IPS DF 4.7 (cell line): ENCODE measurements at regions not wholly inside any gene's neighbourhood (a gene's known extent, or its start where the extent isn't known, plus 50 kb on each side); places are given as distances from the start of the nearest gene placed in this dataset.

Experiments
- DNase-seq: peaks from one replicate; pipeline ENCODE4 v3.0.0-alpha.2; 2013; ENCODE audit warnings: low spot score; ENCODE audit errors: extremely low read depth

DNA sequence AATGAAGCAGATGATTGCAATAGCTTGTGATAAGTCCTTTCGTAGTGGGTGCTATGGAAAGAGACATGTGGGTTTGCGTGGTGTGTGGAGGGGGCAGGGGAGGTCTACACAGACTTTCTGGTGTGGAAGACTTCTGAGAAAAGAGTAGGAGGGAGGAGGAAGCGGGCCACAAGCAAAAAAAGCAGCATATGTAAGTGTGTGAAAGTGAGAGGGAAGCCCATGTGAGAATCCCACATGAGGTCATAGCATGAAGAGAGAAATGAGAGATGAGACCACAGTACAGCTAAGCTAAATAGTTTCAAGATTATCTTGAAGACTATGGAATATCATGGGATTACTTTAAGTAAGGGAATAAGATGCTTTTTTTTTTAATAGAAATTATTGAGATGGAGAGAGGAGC lies 2039.9 kb upstream of the TENM3 start:
- DNase-seq: no peak

- DNase-seq: no peak
Measured at GRCh38 chr4:180205276-180205675, 2037.9 kb upstream of the TENM3 start.

DNA sequence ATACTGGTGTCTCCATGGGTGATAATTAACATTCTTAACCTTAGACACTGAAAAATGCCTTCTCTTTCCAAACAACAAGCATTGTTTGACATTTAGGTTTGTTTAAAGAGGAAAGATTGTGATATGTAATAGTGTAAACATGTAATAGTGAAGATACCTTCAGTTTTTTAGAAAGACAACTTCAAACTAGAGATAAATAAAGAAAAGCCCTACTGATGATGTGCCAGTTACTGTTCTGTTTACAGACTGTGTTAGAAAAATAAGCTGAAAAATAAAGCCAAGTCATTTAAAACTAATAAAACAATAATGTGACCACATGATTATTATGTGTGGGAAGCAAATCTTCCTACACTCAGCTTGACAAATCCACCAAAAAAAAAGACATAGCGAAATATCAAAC lies 2035.3 kb upstream of the TENM3 start:
- no peak for DNase-seq

DNA sequence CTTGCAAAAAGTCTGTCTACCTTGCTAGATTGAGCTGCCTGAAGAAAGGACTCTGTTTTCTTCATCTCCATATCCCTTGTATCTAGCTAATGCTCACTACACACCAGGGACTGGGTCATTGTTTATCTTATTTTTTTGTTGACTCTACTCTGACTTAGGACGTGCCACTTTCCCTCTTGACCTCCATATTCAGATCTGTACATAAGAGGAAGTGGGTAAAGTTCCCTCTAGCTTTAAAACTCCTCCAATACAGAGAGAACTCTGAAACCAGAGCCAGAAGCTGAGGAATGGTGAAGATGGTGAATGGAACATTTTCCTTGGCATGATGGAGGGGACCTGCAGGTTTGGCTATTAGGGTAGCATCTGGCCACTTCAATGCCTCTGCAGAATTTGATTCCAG lies 2026.1 kb upstream of the TENM3 start:
- no peak for DNase-seq

DNA sequence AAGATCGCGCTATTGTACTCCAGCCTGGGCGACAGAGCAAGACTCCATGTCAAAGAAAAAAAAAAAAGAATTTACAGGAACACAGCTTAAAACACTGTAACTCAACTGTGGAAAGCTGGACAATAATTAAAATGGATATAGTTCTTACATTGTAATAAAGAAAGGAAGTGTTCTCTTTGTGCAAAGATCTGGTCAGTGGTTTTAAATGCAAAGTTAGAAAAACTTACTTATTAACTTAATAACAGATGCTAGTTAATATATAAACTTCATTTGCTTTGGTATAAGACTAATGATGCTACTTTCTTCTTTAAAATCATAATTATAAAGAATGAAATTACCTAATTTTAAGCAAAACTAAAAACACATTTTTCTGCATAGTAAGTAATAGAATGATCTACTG lies 2024.1 kb upstream of the TENM3 start:
- no peak for DNase-seq

- DNase-seq: no peak
Measured at GRCh38 chr4:180225977-180226376, 2017.2 kb upstream of the TENM3 start.

- DNase-seq: no peak
Measured at GRCh38 chr4:180234730-180235129, 2008.5 kb upstream of the TENM3 start.

DNA sequence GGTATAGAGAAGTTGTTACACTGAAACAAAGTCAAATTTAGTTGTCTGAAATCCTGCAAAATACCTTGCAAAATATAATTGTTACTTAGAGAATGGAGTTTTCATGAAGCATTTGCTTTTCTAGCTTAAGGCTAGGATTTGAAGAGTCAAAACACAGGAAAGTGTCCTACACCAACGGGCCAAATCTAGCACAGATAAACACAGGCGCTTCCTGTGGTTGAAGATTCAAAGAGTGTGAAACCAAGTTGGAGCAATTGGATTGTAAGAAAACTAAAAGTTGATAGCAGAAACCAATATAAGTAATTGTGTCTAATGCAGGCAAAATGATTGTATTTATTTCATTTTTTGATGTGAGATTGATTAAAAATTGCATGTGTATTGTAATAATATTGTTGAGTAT lies 2002.5 kb upstream of the TENM3 start:
- DNase-seq: no peak

DNA sequence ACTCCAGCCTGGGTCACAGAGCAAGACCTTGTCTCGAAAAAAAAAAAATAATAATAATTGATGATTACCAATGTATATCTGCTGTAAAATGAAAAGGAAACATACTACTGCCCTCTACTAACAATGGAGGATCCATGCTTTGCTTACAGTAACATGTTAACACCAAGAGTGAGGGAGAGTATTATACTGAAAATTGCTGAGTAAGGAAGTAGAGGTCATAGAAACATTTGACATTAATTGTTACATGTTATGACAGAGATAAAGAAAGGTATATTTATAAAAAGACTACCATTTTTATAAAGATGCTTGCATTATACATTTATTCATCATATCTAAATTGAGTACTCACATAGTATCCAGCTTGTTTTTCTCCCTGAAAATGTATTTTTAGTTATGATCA lies 1989.8 kb upstream of the TENM3 start:
- DNase-seq: no peak

DNA sequence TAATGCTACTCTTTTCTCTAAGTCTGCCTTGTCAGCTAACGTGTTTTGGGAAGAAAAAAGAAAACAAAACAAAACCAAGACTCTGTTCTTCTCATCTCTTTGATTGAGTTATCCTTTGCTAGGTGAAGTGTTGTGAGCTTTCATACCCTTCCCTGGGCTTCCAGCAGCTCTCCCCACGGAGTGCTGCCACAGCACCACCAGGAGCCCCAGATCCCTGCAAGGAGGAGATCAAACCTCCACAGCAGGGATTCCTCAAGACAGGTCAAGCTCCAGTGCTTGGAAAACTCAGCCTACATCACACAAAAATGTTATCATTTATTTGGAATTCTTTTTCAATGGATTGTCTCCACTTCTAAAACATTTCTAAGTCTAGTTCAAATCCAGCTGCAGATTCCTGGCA lies 1981.9 kb upstream of the TENM3 start:
- no peak for DNase-seq

- no peak for DNase-seq
Measured at GRCh38 chr4:180280076-180280475, 1963.1 kb upstream of the TENM3 start.

- DNase-seq: no peak
Measured at GRCh38 chr4:180280726-180281297, 1962.4 kb upstream of the TENM3 start.

DNA sequence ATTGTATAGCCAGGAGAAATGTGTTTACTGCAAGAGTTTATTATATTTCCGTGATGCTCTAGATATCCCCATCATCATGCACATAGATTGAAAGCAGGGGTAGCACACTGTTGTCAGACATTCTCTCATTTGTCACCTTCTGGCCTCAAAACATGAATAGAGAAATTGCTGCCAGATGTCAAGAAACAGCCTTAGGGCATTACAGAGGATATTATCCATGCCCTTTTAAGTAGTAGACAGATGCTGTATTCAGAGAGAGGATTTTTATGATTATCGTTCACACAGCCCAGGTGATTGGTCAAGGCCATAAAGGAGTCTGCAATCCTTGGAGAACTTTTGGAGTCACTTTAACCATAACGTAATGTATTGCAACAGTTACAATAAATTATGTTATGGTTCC lies 1961.5 kb upstream of the TENM3 start:
- DNase-seq: no peak

DNA sequence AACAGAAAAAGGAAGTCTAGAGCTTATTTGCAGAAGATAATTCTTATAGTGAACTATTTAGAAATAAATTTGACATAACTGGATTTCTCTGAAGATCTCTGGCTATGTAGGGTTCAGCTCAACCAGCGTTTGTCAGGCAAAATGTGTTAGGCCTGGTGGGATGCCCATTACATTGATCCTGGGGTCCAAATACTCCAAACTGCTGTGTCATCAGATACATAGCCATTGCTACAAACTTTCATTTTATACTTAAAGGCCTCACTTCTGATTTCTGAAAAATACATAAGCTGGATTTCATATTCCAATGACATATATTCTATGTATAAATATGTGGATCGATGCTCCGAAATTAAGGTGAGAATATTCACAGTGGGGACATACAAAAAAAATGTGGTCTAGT lies 1958.9 kb upstream of the TENM3 start:
- no peak for DNase-seq

- no peak for DNase-seq
Measured at GRCh38 chr4:180285796-180286195, 1957.4 kb upstream of the TENM3 start.

DNA sequence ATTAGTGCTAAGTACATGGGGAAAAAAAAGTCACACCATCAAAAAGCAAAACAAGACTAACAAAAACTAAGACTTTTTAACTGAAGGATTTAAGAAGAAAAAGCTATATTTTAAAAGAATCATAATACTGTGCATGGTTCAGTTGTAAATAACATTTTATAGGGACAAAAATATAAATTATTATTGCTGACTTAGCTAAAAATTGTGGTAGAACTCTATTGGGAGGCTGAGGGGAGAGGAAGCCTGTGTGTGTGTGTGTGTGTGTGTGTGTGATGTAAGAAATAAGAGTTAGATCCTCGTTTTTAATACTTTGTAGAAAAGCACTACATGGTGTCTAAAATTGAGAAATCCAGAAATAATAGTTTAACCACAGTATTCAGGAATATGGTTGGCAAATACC lies 1950.9 kb upstream of the TENM3 start:
- DNase-seq: no peak

DNA sequence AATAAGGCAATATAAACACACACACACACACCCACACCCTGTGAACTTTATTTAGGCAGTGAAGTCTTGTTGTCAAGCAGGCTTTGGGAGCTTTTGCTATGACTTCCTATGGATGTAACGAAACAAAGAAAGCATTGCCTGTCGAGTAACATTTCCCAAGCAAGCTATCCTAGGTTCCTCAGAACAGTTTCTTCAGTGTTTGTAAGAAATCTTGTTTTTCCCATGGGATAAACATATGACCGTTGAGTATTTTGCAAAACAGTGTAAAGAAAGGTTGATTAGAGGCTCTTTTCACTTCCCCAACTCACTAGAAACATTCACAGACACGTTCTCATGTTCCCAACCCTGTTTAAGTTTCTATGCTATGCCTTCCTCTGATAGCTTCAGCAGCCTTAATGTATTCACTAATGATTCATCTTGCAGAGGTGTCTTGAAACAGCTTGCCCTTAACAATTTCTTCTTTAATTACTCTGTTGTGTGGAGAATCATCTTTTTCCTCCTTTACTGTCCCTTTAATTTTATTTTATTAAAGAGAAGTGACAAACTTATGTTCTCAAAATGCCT lies 1947.1 kb upstream of the TENM3 start:
- DNase-seq: no peak

DNA sequence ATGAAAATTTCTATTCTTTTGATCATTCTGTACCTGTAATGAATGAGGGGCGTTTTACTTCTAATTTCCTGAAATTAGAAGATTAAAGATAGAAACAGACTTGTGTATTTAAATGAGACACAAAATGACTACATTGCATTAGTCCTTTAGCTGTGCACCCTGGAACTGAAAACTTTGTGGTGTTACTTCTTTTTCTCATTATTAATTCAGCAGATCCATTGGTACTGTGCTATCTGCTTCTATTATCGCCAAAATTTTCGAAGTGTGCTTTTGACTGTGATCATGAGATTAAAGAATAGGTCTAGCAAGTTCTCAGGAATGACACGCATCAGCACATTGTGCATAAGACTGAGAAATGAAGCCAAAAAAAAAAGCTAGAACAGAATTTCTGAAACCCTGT lies 1938.9 kb upstream of the TENM3 start:
- no peak for DNase-seq

DNA sequence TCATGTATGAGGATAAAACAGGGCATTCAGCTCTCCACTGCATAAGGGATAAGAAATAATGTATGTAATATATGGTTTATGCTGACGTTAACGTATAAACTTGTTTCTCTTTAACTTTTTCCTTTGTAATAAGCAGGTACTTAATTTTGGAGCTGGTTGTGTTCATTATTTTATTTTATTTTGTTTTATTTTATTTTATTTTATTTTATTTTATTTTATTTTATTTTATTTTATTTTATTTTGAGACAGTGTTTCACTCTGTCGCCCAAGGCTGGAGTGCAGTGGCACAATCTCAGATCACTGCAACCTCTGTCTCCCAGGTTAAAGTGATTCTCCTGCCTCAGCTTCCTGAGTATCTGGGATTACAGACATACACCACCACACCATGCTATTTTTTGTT lies 1932.6 kb upstream of the TENM3 start:
- no peak for DNase-seq

DNA sequence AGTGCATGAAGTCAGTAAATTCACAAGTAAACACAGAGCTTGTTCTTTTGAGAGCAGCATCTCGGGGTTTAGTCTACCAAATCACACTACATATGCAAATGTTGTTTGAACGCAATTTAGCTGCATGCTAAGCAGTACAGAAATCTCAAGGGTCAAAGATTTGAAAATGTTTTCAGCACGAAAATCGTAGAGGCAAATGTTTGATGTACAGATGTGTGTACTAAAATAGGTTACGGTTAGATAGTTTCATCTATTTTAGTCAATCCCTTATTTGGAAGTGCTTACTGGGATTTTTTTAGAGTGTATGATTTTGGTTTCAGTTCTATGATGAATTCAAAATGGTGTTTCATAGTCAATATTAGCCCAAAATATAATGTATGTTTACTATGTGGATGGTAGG lies 1928.2 kb upstream of the TENM3 start:
- DNase-seq: no peak

DNA sequence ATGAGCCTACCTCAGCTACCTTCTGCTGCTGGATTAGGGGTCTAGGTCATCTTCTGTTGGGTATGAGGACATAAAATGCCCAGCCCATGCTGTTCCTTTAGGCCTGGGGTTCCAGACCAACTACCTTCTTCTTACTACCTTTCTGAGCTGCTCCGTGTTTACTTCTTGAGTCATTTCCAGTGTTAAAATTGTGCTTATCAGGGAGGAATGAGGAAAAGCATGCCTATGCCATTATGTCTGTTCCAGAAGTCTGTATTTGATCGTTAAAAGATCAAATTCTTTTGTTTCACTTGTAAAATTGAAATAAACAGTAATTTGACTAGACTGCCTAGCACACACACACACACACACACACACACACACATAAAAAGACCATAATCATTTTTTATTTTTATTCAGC lies 1912.7 kb upstream of the TENM3 start:
- no peak for DNase-seq

GRCh38 chr4:180333162-180333561 lies 1910.0 kb upstream of the TENM3 start:
- no peak for DNase-seq

DNA sequence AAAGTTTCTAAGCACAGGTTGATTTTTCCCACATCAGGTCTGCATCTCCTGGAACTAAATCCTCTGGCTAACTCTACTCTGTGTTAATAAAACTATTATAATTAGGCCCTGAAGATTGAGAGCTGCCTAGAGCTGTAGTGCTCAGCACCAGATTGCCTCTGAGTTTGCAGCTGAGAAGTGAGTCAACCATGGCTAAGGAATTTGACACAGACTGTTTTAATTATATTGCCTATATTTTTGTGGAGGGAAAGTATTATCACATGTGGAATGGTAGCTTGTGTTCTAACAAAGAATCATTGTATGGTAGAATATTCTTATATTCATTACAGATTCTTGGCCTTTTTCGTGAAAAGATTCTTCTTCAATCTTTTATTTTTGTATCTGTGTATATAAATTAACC lies 1907.6 kb upstream of the TENM3 start:
- no peak for DNase-seq

GRCh38 chr4:180336494-180337090 lies 1906.6 kb upstream of the TENM3 start:
- no peak for DNase-seq
